ENCODE measurements at regions not wholly inside any gene's neighbourhood (a gene's known extent, or its start where the extent isn't known, plus 50 kb on each side); places are given as distances from the start of the nearest gene placed in this dataset.
"Not testable (repeated sequence)": the region's sequence is repeated elsewhere in the genome, so short reads cannot be mapped to it uniquely, and the experiment has no call there.

GRCh38 chr13:19068691-19069090, 112.9 kb downstream of the TUBA3C start:
- ATAC-seq (no peak), DNase-seq (ENCODE audit: missing footprints) (no peak)
- intact Hi-C loops (cut with DNase I) = no loop called here

GRCh38 chr13:19067767-19068166, 113.9 kb downstream of the TUBA3C start:
- no peak for DNase-seq (ENCODE audit: missing footprints)

GRCh38 chr13:19062801-19063200, 118.8 kb downstream of the TUBA3C start:
- DNase-seq (ENCODE audit: missing footprints) (peak; percentile 13), ATAC-seq (no peak)
- intact Hi-C loops (cut with DNase I) = no loop called here

More at GRCh38 chr13:19067767-19068166, 113.9 kb downstream of the TUBA3C start:
- intact Hi-C loops (cut with DNase I) = no loop called here
- ATAC-seq = no peak

- intact Hi-C loops (cut with DNase I) = no loop called here
- DNase-seq (ENCODE audit: missing footprints) = peak; percentile 9
- no peak for ATAC-seq
Measured at GRCh38 chr13:19062019-19062646, 119.5 kb downstream of the TUBA3C start.

GRCh38 chr13:19061278-19061677, 120.3 kb downstream of the TUBA3C start:
- DNase-seq (ENCODE audit: missing footprints) = no peak
- intact Hi-C loops (cut with DNase I) = no loop called here
- no peak for ATAC-seq

GRCh38 chr13:19060311-19061002, 121.2 kb downstream of the TUBA3C start:
- no peak for DNase-seq (ENCODE audit: missing footprints)
- no peak for ATAC-seq
- intact Hi-C loops (cut with DNase I) = no loop called here

GRCh38 chr13:19059016-19059780, 122.4 kb downstream of the TUBA3C start:
- DNase-seq (ENCODE audit: missing footprints) (no peak), ATAC-seq (no peak)
- intact Hi-C loops (cut with DNase I) = no loop called here

- no peak for DNase-seq (ENCODE audit: missing footprints)
- intact Hi-C loops (cut with DNase I) = no loop called here
- ATAC-seq = no peak
Measured at GRCh38 chr13:19058566-19058965, 123.1 kb downstream of the TUBA3C start.

GRCh38 chr13:19057588-19058340, 123.9 kb downstream of the TUBA3C start:
- no peak for ATAC-seq

GRCh38 chr13:19056984-19057490, 124.6 kb downstream of the TUBA3C start:
- ATAC-seq (no peak), DNase-seq (ENCODE audit: missing footprints) (no peak)
- intact Hi-C loops (cut with DNase I) = no loop called here

More at GRCh38 chr13:19057588-19058340, 123.9 kb downstream of the TUBA3C start:
- intact Hi-C loops (cut with DNase I) = no loop called here
- no peak for DNase-seq (ENCODE audit: missing footprints)

- DNase-seq (ENCODE audit: missing footprints) (no peak), ATAC-seq (no peak)
- intact Hi-C loops (cut with DNase I) = no loop called here
Measured at GRCh38 chr13:19056355-19056880, 125.2 kb downstream of the TUBA3C start.

GRCh38 chr13:19055611-19056010, 126.0 kb downstream of the TUBA3C start:
- ATAC-seq (no peak), DNase-seq (ENCODE audit: missing footprints) (no peak)
- intact Hi-C loops (cut with DNase I) = no loop called here

- ATAC-seq = no peak
- intact Hi-C loops (cut with DNase I) = no loop called here
- DNase-seq (ENCODE audit: missing footprints) = no peak
Measured at GRCh38 chr13:19053561-19053960, 128.1 kb downstream of the TUBA3C start.

GRCh38 chr13:19052931-19053330, 128.7 kb downstream of the TUBA3C start:
- intact Hi-C loops (cut with DNase I) = no loop called here
- DNase-seq (ENCODE audit: missing footprints) = no peak
- no peak for ATAC-seq

- DNase-seq (ENCODE audit: missing footprints) (no peak), ATAC-seq (no peak)
- intact Hi-C loops (cut with DNase I) = no loop called here
Measured at GRCh38 chr13:19052180-19052579, 129.4 kb downstream of the TUBA3C start.

- intact Hi-C loops (cut with DNase I) = no loop called here
- ATAC-seq (no peak), DNase-seq (ENCODE audit: missing footprints) (no peak)
Measured at GRCh38 chr13:19050901-19051300, 130.7 kb downstream of the TUBA3C start.

- ATAC-seq = peak; percentile 13
- intact Hi-C loops (cut with DNase I); DNase-seq (ENCODE audit: missing footprints): not testable (repeated sequence)
Measured at GRCh38 chr13:19049624-19050023, 132.0 kb downstream of the TUBA3C start.

GRCh38 chr13:19048381-19048780, 133.2 kb downstream of the TUBA3C start:
- intact Hi-C loops (cut with DNase I) = no loop called here
- DNase-seq (ENCODE audit: missing footprints) (no peak), ATAC-seq (no peak)

- intact Hi-C loops (cut with DNase I) = no loop called here
- no peak for DNase-seq (ENCODE audit: missing footprints)
- no peak for ATAC-seq
Measured at GRCh38 chr13:19023115-19023514, 158.5 kb downstream of the TUBA3C start.
